Choroid plexus epithelial cell (primary cell): ENCODE measurements at regions not wholly inside any gene's neighbourhood (a gene's known extent, or its start where the extent isn't known, plus 50 kb on each side); places are given as distances from the start of the nearest gene placed in this dataset.

Source experiments
- DNase-seq: peaks from one replicate; pipeline ENCODE4 v3.0.0-alpha.2; 2010; ENCODE audit warnings: low read depth
- H3K4me3 ChIP-seq: 2 replicates; pipeline ENCODE4 v1.5.1; 2011; ENCODE audit warnings: low read depth, mild to moderate bottlenecking, control low read depth, low read length, moderate library complexity
- CTCF ChIP-seq: conservative IDR thresholded peaks from 2 replicates; pipeline ENCODE4 v1.5.1; 2011; ENCODE audit warnings: low read depth, mild to moderate bottlenecking, control low read depth, inconsistent platforms, low read length, moderate library complexity

GRCh38 chr2:20563833-20564232, 87.1 kb downstream of the HS1BP3 start:
- DNase-seq = no peak
- no peak for TF ChIP-seq CTCF
- H3K4me3 ChIP-seq = no peak overlapping the region

- TF ChIP-seq CTCF = no peak
- DNase-seq = no peak
Measured at GRCh38 chr2:20565101-20565622, 85.7 kb downstream of the HS1BP3 start.

GRCh38 chr2:20565623-20566236, 85.2 kb downstream of the HS1BP3 start:
- no peak for TF ChIP-seq CTCF

More at GRCh38 chr2:20565101-20565622, 85.7 kb downstream of the HS1BP3 start:
- H3K4me3 ChIP-seq = no peak overlapping the region

GRCh38 chr2:20566331-20566730, 84.6 kb downstream of the HS1BP3 start:
- no peak overlapping the region for H3K4me3 ChIP-seq
- no peak for TF ChIP-seq CTCF
- no peak for DNase-seq

More at GRCh38 chr2:20565623-20566236, 85.2 kb downstream of the HS1BP3 start:
- no peak for DNase-seq
- no peak overlapping the region for H3K4me3 ChIP-seq

GRCh38 chr2:20567159-20567925, 83.6 kb downstream of the HS1BP3 start:
- no peak for TF ChIP-seq CTCF
- DNase-seq = no peak

More at GRCh38 chr2:20567159-20567925, 83.6 kb downstream of the HS1BP3 start:
- no peak overlapping the region for H3K4me3 ChIP-seq
